LNCAP (cell line): ENCODE measurements at regions not wholly inside any gene's neighbourhood (a gene's known extent, or its start where the extent isn't known, plus 50 kb on each side); places are given as distances from the start of the nearest gene placed in this dataset.

Experiments
- TF ChIP-seq, protein P1 (sequence below): fragments of 450-650 bp; IDR thresholded peaks from 2 replicates; pipeline ENCODE4 v1.5.1; 2017; ENCODE audit warnings: mild to moderate bottlenecking

GRCh38 chr6:169119669-169120068 is 134.0 kb downstream of the THBS2 start:
- TF ChIP-seq, protein P1, sequence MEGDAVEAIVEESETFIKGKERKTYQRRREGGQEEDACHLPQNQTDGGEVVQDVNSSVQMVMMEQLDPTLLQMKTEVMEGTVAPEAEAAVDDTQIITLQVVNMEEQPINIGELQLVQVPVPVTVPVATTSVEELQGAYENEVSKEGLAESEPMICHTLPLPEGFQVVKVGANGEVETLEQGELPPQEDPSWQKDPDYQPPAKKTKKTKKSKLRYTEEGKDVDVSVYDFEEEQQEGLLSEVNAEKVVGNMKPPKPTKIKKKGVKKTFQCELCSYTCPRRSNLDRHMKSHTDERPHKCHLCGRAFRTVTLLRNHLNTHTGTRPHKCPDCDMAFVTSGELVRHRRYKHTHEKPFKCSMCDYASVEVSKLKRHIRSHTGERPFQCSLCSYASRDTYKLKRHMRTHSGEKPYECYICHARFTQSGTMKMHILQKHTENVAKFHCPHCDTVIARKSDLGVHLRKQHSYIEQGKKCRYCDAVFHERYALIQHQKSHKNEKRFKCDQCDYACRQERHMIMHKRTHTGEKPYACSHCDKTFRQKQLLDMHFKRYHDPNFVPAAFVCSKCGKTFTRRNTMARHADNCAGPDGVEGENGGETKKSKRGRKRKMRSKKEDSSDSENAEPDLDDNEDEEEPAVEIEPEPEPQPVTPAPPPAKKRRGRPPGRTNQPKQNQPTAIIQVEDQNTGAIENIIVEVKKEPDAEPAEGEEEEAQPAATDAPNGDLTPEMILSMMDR = no peak

GRCh38 chr6:169118346-169118830 is 135.3 kb downstream of the THBS2 start:
- TF ChIP-seq, protein P1 = no peak

DNA sequence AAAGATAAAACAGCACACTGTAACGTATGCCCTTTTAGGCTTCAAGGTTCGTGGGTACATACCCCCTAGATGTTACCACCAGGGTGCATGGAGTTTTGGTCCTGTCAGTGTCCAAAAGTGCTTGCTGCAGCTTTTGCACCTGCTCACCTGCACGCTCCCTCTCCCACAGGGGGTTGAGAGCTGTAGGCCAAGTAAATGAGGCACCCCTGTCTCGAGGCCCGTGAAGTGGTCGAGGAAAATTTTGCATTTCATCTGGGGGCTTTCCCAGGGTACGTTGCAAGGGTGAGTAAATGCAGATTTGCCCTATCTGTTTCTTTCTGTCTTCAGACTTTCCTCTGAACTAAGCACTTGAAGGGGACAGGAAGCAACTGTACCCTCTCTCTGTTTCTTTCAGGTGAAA is 136.0 kb downstream of the THBS2 start:
- TF ChIP-seq, protein P1 = no peak

DNA sequence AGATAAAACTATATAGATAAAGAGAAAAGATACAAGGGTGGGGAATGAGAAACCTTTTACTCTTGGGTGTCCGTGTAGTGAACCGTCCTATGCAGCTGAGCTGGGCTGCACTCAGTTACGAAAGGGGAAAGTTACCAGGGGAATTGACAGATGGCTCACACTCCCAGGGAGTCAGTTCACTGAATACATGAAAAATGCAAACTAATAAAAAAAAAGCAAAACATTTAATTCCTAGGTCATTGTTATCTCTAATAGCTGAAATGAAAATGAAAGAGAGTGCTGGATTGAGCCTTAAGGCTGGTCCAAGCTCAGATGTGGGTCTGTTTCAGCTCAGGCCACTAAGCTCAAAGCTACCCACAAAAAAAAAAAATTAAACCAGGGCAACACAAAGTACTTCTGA is 138.0 kb downstream of the THBS2 start:
- TF ChIP-seq, protein P1 = no peak

- TF ChIP-seq, protein P1 = no peak
Observed at GRCh38 chr6:169112483-169113320, 140.9 kb downstream of the THBS2 start.

DNA sequence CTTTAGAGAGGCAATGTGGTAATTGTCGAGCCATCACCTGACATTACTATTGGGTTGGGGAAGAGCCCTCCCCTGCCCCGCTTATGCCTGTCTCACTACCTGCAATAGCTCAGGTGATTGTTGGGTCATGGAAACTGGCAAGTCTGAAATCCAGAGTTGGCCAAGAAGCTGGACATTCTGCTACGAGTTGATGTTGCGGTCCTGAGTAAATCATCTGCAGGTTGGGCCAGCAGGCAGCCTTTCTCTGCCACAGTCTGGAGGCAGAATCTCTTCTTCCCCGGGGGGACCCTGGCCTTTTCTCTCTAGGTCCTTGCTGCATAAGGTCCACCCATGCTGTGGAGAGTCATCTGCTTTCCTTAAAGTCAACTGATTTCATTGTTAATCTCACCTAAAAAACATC is 142.4 kb downstream of the THBS2 start:
- TF ChIP-seq, protein P1 = no peak

DNA sequence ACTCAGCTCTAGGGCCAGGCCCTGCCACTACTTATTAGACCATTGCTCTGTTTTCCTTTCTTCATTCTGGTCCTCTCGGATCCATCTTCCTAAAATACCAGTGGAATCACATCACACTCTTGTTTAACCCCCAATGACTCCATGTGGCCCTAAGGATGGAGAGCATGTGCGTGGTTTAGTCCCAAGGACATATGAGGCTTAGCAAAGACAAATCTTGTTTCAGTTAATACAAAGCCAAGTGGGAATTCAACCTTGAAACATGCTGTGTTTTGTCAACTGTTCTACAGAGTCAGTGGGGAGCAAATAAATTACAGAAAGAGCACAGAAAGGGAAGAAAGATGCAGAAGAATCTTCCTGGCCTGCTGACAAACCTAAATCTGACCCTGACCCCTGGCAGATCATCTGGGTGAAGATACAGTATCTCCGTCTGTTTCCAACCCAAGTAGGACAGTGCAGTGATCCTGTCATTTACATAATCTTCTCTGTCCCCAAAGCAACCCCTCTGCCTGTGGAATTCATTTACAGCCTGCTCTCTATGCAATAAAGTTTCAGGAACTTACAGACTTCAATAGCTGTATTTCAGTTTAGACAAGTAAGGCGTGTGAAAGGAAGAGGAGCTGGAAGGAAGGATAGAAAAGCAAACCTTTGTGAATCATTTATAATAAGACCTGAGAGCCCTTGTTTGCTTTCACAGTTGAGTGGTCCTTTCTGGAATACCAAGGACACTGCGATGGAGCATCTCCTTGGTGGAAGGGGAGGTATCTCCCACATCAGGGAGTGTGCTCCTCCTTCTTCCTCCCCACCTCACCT is 144.0 kb downstream of the THBS2 start:
- TF ChIP-seq, protein P1 = no peak
